Neuronal stem cell (in vitro differentiated cells): ENCODE measurements at regions not wholly inside any gene's neighbourhood (a gene's known extent, or its start where the extent isn't known, plus 50 kb on each side); places are given as distances from the start of the nearest gene placed in this dataset.

Source experiments
- DNase-seq: peaks from one replicate; pipeline ENCODE4 v3.0.0-alpha.2; 2013; ENCODE audit warnings: low spot score
- H2AFZ ChIP-seq: one replicate; pipeline ENCODE4 v1.6.1; 2013; ENCODE audit warnings: mild to moderate bottlenecking, low read length, inconsistent platforms
- H2AK5ac ChIP-seq: 2 replicates; pipeline ENCODE4 v1.6.1; 2013; ENCODE audit warnings: low read depth, mild to moderate bottlenecking, inconsistent platforms, low read length, moderate library complexity, mixed read lengths
- H2BK120ac ChIP-seq: 2 replicates; pipeline ENCODE4 v1.6.1; 2013; ENCODE audit warnings: low read depth, mild to moderate bottlenecking, inconsistent platforms, low read length, moderate library complexity, mixed read lengths
- H2BK12ac ChIP-seq: one replicate; pipeline ENCODE4 v1.6.1; 2013; ENCODE audit warnings: low read length, inconsistent platforms
- H2BK15ac ChIP-seq: 2 replicates; pipeline ENCODE4 v1.6.1; 2013; ENCODE audit warnings: mild to moderate bottlenecking, low read length, inconsistent platforms, mixed read lengths
- H2BK5ac ChIP-seq: one replicate; pipeline ENCODE4 v1.6.1; 2013; ENCODE audit warnings: inconsistent platforms, mild to moderate bottlenecking, low read length, moderate library complexity
- H3K14ac ChIP-seq: one replicate; pipeline ENCODE4 v1.6.1; 2013; ENCODE audit warnings: low read length, inconsistent platforms
- H3K18ac ChIP-seq: 2 replicates; pipeline ENCODE4 v1.6.1; 2013; ENCODE audit warnings: low read length, inconsistent platforms
- H3K23ac ChIP-seq: 2 replicates; pipeline ENCODE4 v1.6.1; 2013; ENCODE audit warnings: low read depth, mild to moderate bottlenecking, mixed read lengths, low read length, inconsistent platforms; ENCODE audit not compliant: poor library complexity
- H3K27ac ChIP-seq: replicated peaks from 3 replicates; pipeline ENCODE4 v1.5.1; 2013; ENCODE audit warnings: low read length, inconsistent platforms
- H3K27me3 ChIP-seq, 3 experiments: 2 replicates each; pipeline ENCODE4 v1.6.1; 2013; ENCODE audit warnings: low read length in 3 of 3, mild to moderate bottlenecking in 2 of 3, inconsistent platforms in 1 of 3, low read depth in 1 of 3, mixed read lengths in 1 of 3, moderate library complexity in 1 of 3; ENCODE audit not compliant: control insufficient read depth in 3 of 3, insufficient read depth in 3 of 3
- H3K36me3 ChIP-seq, 2 donors: replicated peaks in 1 of 2; 2 replicates each; pipeline ENCODE4 v1.6.1; 2013; ENCODE audit warnings: low read length in 2 of 2; ENCODE audit not compliant: control insufficient read depth in 2 of 2, insufficient read depth in 2 of 2
- H3K4ac ChIP-seq: 2 replicates; pipeline ENCODE4 v1.6.1; 2013; ENCODE audit warnings: inconsistent platforms, mild to moderate bottlenecking, low read length, moderate library complexity
- H3K4me1 ChIP-seq, 2 donors: 1 replicate in 1 of 2; 2 replicates in 1 of 2; pipeline ENCODE4 v1.6.1; 2013; ENCODE audit warnings: low read length in 2 of 2, low read depth in 1 of 2; ENCODE audit not compliant: control insufficient read depth in 2 of 2, insufficient read depth in 1 of 2
- H3K4me2 ChIP-seq: one replicate; pipeline ENCODE4 v1.6.1; 2013; ENCODE audit warnings: mild to moderate bottlenecking, low read length, inconsistent platforms; ENCODE audit not compliant: insufficient read depth, poor library complexity, severe bottlenecking
- H3K4me3 ChIP-seq, 2 donors: 2 replicates each; pipeline ENCODE4 v1.5.1; 2013; ENCODE audit warnings: low read length in 2 of 2, mild to moderate bottlenecking in 2 of 2, inconsistent platforms in 1 of 2, moderate library complexity in 1 of 2
- H3K79me1 ChIP-seq: one replicate; pipeline ENCODE4 v1.6.1; 2013; ENCODE audit warnings: low read depth, mild to moderate bottlenecking, inconsistent platforms, low read length, moderate library complexity
- H3K9ac ChIP-seq: one replicate; pipeline ENCODE4 v1.6.1; 2013; ENCODE audit warnings: mild to moderate bottlenecking, low read depth, low read length, inconsistent platforms; ENCODE audit not compliant: poor library complexity
- H3K9me3 ChIP-seq, 2 donors: replicated peaks in 1 of 2; 2 replicates each; pipeline versions ENCODE3 to v1.6.1; 2013; ENCODE audit warnings: low read length in 2 of 2, mild to moderate bottlenecking in 2 of 2, inconsistent platforms in 1 of 2, low read depth in 1 of 2, mixed read lengths in 1 of 2, moderate library complexity in 1 of 2; ENCODE audit not compliant: control insufficient read depth in 2 of 2, insufficient read depth in 1 of 2
- H4K8ac ChIP-seq: one replicate; pipeline ENCODE4 v1.6.1; 2013; ENCODE audit warnings: low read depth, mild to moderate bottlenecking, inconsistent platforms, low read length, moderate library complexity
- H4K91ac ChIP-seq: one replicate; pipeline ENCODE4 v1.6.1; 2013; ENCODE audit warnings: low read length, low read depth, mild to moderate bottlenecking, inconsistent platforms; ENCODE audit not compliant: poor library complexity
- WGBS, 2 donors: extraction: QIAGEN DNeasy Blood & Tissue Kit; methylation state at CpG; one replicate each; pipeline ENCODE4 v1.1.7; 2013; ENCODE audit warnings: missing lambda C conversion rate in 2 of 2, mixed read lengths in 1 of 2; ENCODE audit not compliant: insufficient read length in 2 of 2, insufficient replicate concordance in 1 of 2; ENCODE audit errors: extremely low coverage in 2 of 2; 5-methylcytosine and 5-hydroxymethylcytosine counted together

DNA sequence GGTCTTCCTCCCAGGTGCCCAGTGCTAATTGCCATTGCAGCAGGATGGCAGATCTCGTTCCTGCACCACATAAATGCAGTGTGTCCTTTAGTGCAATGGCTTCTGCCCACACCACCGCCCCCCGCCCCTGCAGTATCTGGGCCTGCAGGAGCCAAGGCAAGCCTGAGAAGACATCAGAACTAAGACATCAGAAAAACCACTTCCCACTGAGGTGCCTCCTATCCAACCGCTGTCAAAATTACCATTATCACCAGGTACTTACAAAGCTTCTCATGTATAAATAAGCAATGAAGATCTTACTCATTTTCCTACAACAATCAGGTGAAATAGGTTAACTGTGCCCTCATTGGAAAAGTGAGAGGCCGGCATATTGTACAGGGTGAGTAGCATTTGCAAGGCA is 228.8 kb downstream of the FBXO15 start:
- no peak overlapping the region for H3K4ac ChIP-seq
- no peak overlapping the region for H2BK5ac ChIP-seq
- H3K36me3 ChIP-seq = no peaks in the 10 kb centered on the region
- no peak overlapping the region for H2AFZ ChIP-seq
- no peak overlapping the region for H2BK12ac ChIP-seq
- H4K8ac ChIP-seq = no peak overlapping the region
- H3K79me1 ChIP-seq = no peaks in the 10 kb centered on the region
- H2AK5ac ChIP-seq = no peak overlapping the region
- WGBS, 2 donors = no CpG with 5 or more reads among the region's 5 CpGs
- H3K4me2 ChIP-seq = no peak overlapping the region
- no peak overlapping the region for H3K4me3 ChIP-seq
- no peak overlapping the region for H3K9ac ChIP-seq
- H4K91ac ChIP-seq = no peak overlapping the region
- H3K18ac ChIP-seq = no peak overlapping the region
- H3K27ac ChIP-seq = no peak overlapping the region
- no peak for DNase-seq
- no peak overlapping the region for H2BK15ac ChIP-seq
- H3K4me1 ChIP-seq = no peaks in the 10 kb centered on the region
- H2BK120ac ChIP-seq = no peak overlapping the region
- no peak overlapping the region for H3K14ac ChIP-seq
- H3K27me3 ChIP-seq = no peaks in the 10 kb centered on the region
- H3K23ac ChIP-seq = no peak overlapping the region
- H3K9me3 ChIP-seq = no peaks in the 10 kb centered on the region

DNA sequence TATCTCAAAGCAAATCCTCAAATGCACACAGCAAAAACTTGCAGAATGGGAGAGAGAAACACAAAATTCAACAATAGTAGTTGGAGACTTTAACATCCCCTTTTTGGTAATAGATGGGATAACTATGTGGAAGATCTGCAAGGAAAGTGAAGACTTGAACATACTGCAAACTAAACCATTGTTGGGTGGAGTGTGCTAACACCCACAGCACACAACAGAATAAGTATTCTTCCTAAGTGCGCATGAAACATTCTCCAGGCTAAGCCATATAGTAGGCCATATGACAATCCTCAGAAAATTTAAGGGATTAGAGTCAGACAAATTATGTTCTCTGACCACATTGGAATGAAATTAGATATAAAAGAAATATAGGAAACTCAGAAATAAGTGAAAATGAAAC is 230.6 kb downstream of the FBXO15 start:
- no peak overlapping the region for H3K23ac ChIP-seq
- WGBS, 2 donors = no CpG with 5 or more reads among the region's 1 CpG
- H2BK120ac ChIP-seq = no peak overlapping the region
- no peak overlapping the region for H3K18ac ChIP-seq
- no peak overlapping the region for H2BK15ac ChIP-seq
- H2BK12ac ChIP-seq = no peak overlapping the region
- H3K9me3 ChIP-seq = peaks cover 0 to 2% of the 10 kb centered on the region in 2 donors
- no peak for DNase-seq
- H3K79me1 ChIP-seq = no peaks in the 10 kb centered on the region
- no peak overlapping the region for H4K8ac ChIP-seq
- H2BK5ac ChIP-seq = no peak overlapping the region
- H3K4me3 ChIP-seq = no peak overlapping the region
- no peak overlapping the region for H2AK5ac ChIP-seq
- no peak overlapping the region for H3K14ac ChIP-seq
- no peak overlapping the region for H3K4me2 ChIP-seq
- H3K4ac ChIP-seq = no peak overlapping the region
- H3K9ac ChIP-seq = no peak overlapping the region
- H3K36me3 ChIP-seq = peaks cover 0 to 2% of the 10 kb centered on the region in 2 donors
- no peak overlapping the region for H4K91ac ChIP-seq
- H3K4me1 ChIP-seq = no peaks in the 10 kb centered on the region
- H3K27ac ChIP-seq = no peak overlapping the region
- H2AFZ ChIP-seq = no peak overlapping the region
- H3K27me3 ChIP-seq = no peaks in the 10 kb centered on the region

DNA sequence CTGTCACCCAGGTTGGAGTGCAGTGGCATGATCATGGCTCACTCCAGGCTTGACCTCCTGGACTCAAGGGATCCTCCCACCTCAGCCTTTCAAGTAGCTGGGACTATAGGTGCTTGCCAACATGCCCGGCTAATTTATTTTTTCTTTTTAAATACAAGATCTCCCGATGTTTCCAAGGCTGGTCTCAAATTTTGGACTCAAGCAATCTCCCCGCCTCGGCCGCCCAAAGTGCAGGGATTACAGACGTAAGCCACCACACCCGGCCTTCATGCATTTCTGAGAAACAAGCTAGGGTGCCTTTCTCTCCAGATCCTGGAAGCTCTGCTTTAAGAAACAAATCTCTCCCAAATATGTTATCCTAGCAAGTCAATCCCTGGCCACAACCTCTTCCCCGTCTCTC is 234.1 kb downstream of the FBXO15 start:
- no peak for DNase-seq
- Histone ChIP-seq H3K23ac (no peak overlapping the region), H3K4me2 (no peak overlapping the region), H2BK12ac (no peak overlapping the region), H3K27ac (no peak overlapping the region), H2AFZ (no peak overlapping the region), H2AK5ac (no peak overlapping the region), H3K4ac (no peak overlapping the region), H4K91ac (no peak overlapping the region), H3K79me1 (no peaks in the 10 kb centered on the region), H2BK15ac (no peak overlapping the region), H4K8ac (no peak overlapping the region), H3K27me3 (no peaks in the 10 kb centered on the region), H2BK120ac (no peak overlapping the region), H3K36me3 (peaks cover 0 to 2% of the 10 kb centered on the region in 2 donors), H3K18ac (no peak overlapping the region), H3K14ac (no peak overlapping the region), H3K4me3 (no peak overlapping the region), H3K9ac (no peak overlapping the region), H3K9me3 (peaks cover 0 to 2% of the 10 kb centered on the region in 2 donors), H2BK5ac (no peak overlapping the region), H3K4me1 (no peaks in the 10 kb centered on the region)
- no CpG with 5 or more reads among the region's 8 CpGs for WGBS, 2 donors

DNA sequence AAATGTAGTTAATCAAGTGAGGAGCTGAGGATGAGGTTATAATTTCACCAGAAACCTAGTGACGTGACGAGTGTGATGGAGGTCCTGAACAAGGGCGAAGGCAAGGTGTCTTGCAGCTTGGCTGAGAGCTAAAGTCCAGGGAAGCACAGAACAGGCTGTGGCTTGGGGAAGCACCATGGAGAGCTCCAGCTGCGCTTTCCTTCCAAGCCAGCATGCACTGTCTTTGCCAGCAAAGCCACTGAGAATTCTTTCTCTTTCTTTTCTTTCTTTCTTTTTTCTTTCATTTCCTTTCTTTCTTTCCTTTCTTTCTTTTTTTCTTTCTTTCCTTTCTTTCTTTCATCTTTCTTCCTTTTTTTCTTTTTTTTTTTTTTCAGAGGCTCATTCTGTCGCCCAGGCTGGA is 239.3 kb downstream of the FBXO15 start:
- H3K4me2 ChIP-seq = no peak overlapping the region
- no peaks in the 10 kb centered on the region for H3K4me1 ChIP-seq
- no peak overlapping the region for H3K4me3 ChIP-seq
- no peak overlapping the region for H3K23ac ChIP-seq
- H2BK120ac ChIP-seq = no peak overlapping the region
- H2BK12ac ChIP-seq = no peak overlapping the region
- H3K4ac ChIP-seq = no peak overlapping the region
- no peak overlapping the region for H3K18ac ChIP-seq
- H3K9ac ChIP-seq = no peak overlapping the region
- WGBS, 2 donors = no CpG with 5 or more reads among the region's 5 CpGs
- H2BK15ac ChIP-seq = no peak overlapping the region
- no peak overlapping the region for H2AFZ ChIP-seq
- no peak overlapping the region for H2AK5ac ChIP-seq
- no peak overlapping the region for H4K91ac ChIP-seq
- H3K27me3 ChIP-seq = no peaks in the 10 kb centered on the region
- no peak overlapping the region for H4K8ac ChIP-seq
- H3K27ac ChIP-seq = no peak overlapping the region
- H3K36me3 ChIP-seq = peaks cover 0 to 2% of the 10 kb centered on the region in 2 donors
- peaks cover 0 to 2% of the 10 kb centered on the region in 2 donors for H3K9me3 ChIP-seq
- H3K79me1 ChIP-seq = no peaks in the 10 kb centered on the region
- DNase-seq = peak; percentile 41
- H3K14ac ChIP-seq = no peak overlapping the region
- H2BK5ac ChIP-seq = no peak overlapping the region
